ENCODE measurements at regions not wholly inside any gene's neighbourhood (a gene's known extent, or its start where the extent isn't known, plus 50 kb on each side); places are given as distances from the start of the nearest gene placed in this dataset.

DNA sequence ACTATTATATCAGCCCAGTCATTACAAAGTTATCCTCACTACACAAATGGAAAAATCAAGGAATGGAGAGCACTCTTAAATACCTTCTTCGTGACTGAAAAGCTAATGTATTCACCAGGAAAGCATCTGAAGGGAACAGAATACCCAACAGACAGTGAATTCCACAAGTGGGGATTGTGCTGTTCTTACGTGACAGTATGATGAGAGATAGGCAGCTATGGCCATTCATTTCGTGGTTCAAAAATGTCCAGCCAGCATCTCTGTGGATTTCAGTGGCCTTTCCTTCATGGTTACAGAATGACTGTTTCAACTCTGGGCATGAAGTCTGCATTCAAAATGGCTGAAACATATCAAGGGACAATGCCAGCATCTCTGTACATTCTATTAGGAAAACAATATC lies 323.8 kb downstream of the PRELID2 start:
- no peak for DNase-seq (ENCODE audit: low read depth)
- TF ChIP-seq CTCF (conservative IDR thresholded peaks at IDR 0.05; ENCODE audit: low read depth, low read length): no peak
- H3K4me3 ChIP-seq (ENCODE audit: low read depth, low read length): no peak overlapping the region

DNA sequence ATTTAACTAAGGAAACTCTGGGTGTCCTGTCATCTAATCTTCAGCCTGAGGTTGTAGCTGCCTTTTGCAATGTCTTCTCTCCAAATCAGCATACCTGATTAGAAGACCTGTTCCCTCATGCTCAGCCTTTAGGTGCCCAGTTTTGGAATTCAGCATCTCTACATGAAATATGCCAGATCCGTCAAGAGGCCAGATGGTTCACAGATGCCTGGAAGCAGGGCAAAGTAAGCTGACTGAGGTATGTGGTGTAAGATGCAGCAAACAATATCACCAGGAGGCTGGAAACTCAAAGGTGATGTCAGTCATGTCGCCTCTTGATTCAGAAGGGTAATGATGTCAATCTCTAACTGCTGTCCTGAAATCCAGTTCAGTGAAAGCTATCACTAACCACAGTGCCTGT lies 324.4 kb downstream of the PRELID2 start:
- DNase-seq (ENCODE audit: low read depth): no peak
- no peak for TF ChIP-seq CTCF (conservative IDR thresholded peaks at IDR 0.05; ENCODE audit: low read depth, low read length)
- H3K4me3 ChIP-seq (ENCODE audit: low read depth, low read length): no peak overlapping the region

DNA sequence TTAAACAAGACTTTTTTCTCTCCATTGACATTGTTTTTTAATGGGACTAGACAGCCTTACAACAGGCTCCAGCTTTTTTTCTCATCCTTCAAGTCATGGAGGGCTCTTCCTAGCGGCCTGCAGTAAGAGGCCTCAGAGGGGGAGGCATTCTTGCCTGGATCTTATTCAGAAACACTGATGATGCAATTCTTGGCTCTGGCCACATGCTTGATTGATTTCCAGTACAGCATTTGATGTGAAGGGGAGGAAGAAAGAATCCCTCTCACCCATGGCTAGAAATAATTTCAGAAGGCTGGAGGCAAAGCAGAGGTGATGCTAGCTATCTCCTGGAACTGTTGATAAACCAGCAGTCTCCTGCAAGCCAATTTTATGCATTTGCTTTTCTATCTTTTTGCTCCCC lies 324.8 kb downstream of the PRELID2 start:
- H3K4me3 ChIP-seq (ENCODE audit: low read depth, low read length): no peak overlapping the region
- DNase-seq (ENCODE audit: low read depth): peak; percentile 44
- TF ChIP-seq CTCF (conservative IDR thresholded peaks at IDR 0.05; ENCODE audit: low read depth, low read length): no peak

GRCh38 chr5:145509336-145510136 lies 325.6 kb downstream of the PRELID2 start:
- H3K4me3 ChIP-seq (ENCODE audit: low read depth, low read length): no peak overlapping the region
- no peak for TF ChIP-seq CTCF (conservative IDR thresholded peaks at IDR 0.05; ENCODE audit: low read depth, low read length)
- no peak for DNase-seq (ENCODE audit: low read depth)

GRCh38 chr5:145506185-145506850 lies 328.8 kb downstream of the PRELID2 start:
- DNase-seq (ENCODE audit: low read depth): no peak
- no peak overlapping the region for H3K4me3 ChIP-seq (ENCODE audit: low read depth, low read length)

GRCh38 chr5:145502906-145503305 lies 332.2 kb downstream of the PRELID2 start:
- no peak for DNase-seq (ENCODE audit: low read depth)
- no peak for TF ChIP-seq CTCF (conservative IDR thresholded peaks at IDR 0.05; ENCODE audit: low read depth, low read length)
- H3K4me3 ChIP-seq (ENCODE audit: low read depth, low read length): no peak overlapping the region

More at GRCh38 chr5:145506185-145506850, 328.8 kb downstream of the PRELID2 start:
- TF ChIP-seq CTCF (conservative IDR thresholded peaks at IDR 0.05; ENCODE audit: low read depth, low read length): no peak
